PC-9 (cell line): ENCODE measurements at regions not wholly inside any gene's neighbourhood (a gene's known extent, or its start where the extent isn't known, plus 50 kb on each side); places are given as distances from the start of the nearest gene placed in this dataset.
"Not testable (repeated sequence)": the region's sequence is repeated elsewhere in the genome, so short reads cannot be mapped to it uniquely, and the experiment has no call there.

Experiments used
- BruUV-seq: library from RNA; stranded (reverse); fragments of 400-500 nt; replicated peaks from 2 replicates; lab custom pipeline; 2021; lab: Mats Ljungman, UMichigan
- CTCF ChIA-PET: fragments of 300-600 bp; sonication (Branson Sonifier 250); formaldehyde crosslinking; loops from one replicate; lab custom pipeline; 2022; ENCODE audit warnings: antibody characterized with exemption; lab: Charles Lee
- POLR2A ChIA-PET: fragments of 300-600 bp; sonication (Branson Sonifier 250); formaldehyde crosslinking; loops from one replicate; lab custom pipeline; 2022; ENCODE audit warnings: antibody characterized with exemption; ENCODE audit not compliant: unreplicated experiment; lab: Charles Lee
- DNase-seq, 2 experiments: peaks; one replicate each; pipeline versions ENCODE4 v3.0.0 to v3.0.0-alpha.2; 2015 to 2022; ENCODE audit warnings: mixed read lengths in 1 of 2
- H2AFZ ChIP-seq: fragments of 200-600 bp; sonication (generic); 2 replicates; pipeline ENCODE4 v1.8.1; 2017; ENCODE audit warnings: antibody characterized with exemption
- H3F3A ChIP-seq: fragments of 200-600 bp; sonication (generic); 2 replicates; pipeline ENCODE4 v1.8.1; 2017; ENCODE audit warnings: antibody characterized with exemption, mild to moderate bottlenecking, low read depth; ENCODE audit not compliant: insufficient read depth
- H3K27ac ChIP-seq: fragments of 200-600 bp; sonication (generic); 2 replicates; pipeline ENCODE4 v1.6.1; 2016; ENCODE audit warnings: mixed run types
- H3K27me3 ChIP-seq: fragments of 200-600 bp; sonication (generic); 2 replicates; pipeline ENCODE4 v1.6.1; 2016; ENCODE audit warnings: low read depth, mixed run types; ENCODE audit not compliant: insufficient read depth
- H3K36me3 ChIP-seq: fragments of 200-600 bp; sonication (generic); 2 replicates; pipeline ENCODE4 v1.6.1; 2016; ENCODE audit warnings: low read depth, mixed run types
- H3K4me1 ChIP-seq: fragments of 200-600 bp; sonication (generic); replicated peaks from 2 replicates; pipeline ENCODE4 v1.6.1; 2016; ENCODE audit warnings: mixed run types; ENCODE audit not compliant: insufficient read depth
- H3K4me2 ChIP-seq: fragments of 200-600 bp; sonication (generic); 2 replicates; pipeline ENCODE4 v1.6.1; 2017; ENCODE audit warnings: mixed run types
- H3K4me3 ChIP-seq: fragments of 200-600 bp; sonication (generic); 2 replicates; pipeline ENCODE4 v1.6.1; 2016; ENCODE audit warnings: mixed run types
- H3K79me2 ChIP-seq: fragments of 200-600 bp; sonication (generic); 2 replicates; pipeline ENCODE4 v1.6.1; 2017; ENCODE audit warnings: low read depth, mixed run types
- H3K9me2 ChIP-seq: fragments of 200-600 bp; sonication (generic); 2 replicates; pipeline ENCODE4 v1.8.1; 2017; ENCODE audit warnings: mild to moderate bottlenecking; ENCODE audit not compliant: insufficient read depth
- H3K9me3 ChIP-seq: fragments of 200-600 bp; sonication (generic); 2 replicates; pipeline ENCODE4 v1.8.1; 2016; ENCODE audit warnings: low read depth; ENCODE audit not compliant: insufficient read depth
- H4K20me1 ChIP-seq: fragments of 200-600 bp; sonication (generic); 2 replicates; pipeline ENCODE4 v1.8.1; 2017; ENCODE audit not compliant: insufficient read depth
- intact Hi-C: fragments of 100-400 bp; cut with micrococcal nuclease; formaldehyde crosslinking; loops from one replicate; pipeline ENCODE4 v1.10.0; 2022; ENCODE audit not compliant: unreplicated experiment

GRCh38 chr7:75201606-75202079 is 109.3 kb downstream of the GTF2IRD2B start:
- not testable (repeated sequence) for H3K9me3 ChIP-seq

GRCh38 chr7:75205367-75206085 is 113.1 kb downstream of the GTF2IRD2B start:
- POLR2A ChIA-PET, H3K4me3 ChIP-seq, CTCF ChIA-PET, H4K20me1 ChIP-seq, DNase-seq, H3K9me3 ChIP-seq, H3K4me2 ChIP-seq, H3K36me3 ChIP-seq, intact Hi-C loops, H3K9me2 ChIP-seq, BruUV-seq, H3F3A ChIP-seq, H3K27ac ChIP-seq, H3K4me1 ChIP-seq, H2AFZ ChIP-seq, H3K79me2 ChIP-seq, H3K27me3 ChIP-seq: not testable (repeated sequence)

More at GRCh38 chr7:75201606-75202079, 109.3 kb downstream of the GTF2IRD2B start:
- H3K27me3 ChIP-seq, POLR2A ChIA-PET, CTCF ChIA-PET, BruUV-seq, H2AFZ ChIP-seq, intact Hi-C loops, H3K36me3 ChIP-seq, H3K79me2 ChIP-seq, H3K9me2 ChIP-seq, H3K27ac ChIP-seq, H3K4me1 ChIP-seq, DNase-seq, H3F3A ChIP-seq, H4K20me1 ChIP-seq, H3K4me3 ChIP-seq, H3K4me2 ChIP-seq: not testable (repeated sequence)

GRCh38 chr7:75215460-75215859 is 123.1 kb downstream of the GTF2IRD2B start:
- POLR2A ChIA-PET, H3K4me1 ChIP-seq, H3K9me2 ChIP-seq, H3K36me3 ChIP-seq, H4K20me1 ChIP-seq, intact Hi-C loops, H3K27me3 ChIP-seq, CTCF ChIA-PET, BruUV-seq, H2AFZ ChIP-seq, H3K79me2 ChIP-seq, H3K4me3 ChIP-seq, H3K4me2 ChIP-seq, H3K27ac ChIP-seq, H3K9me3 ChIP-seq, H3F3A ChIP-seq, DNase-seq: not testable (repeated sequence)

- H3K4me3 ChIP-seq, H2AFZ ChIP-seq, H4K20me1 ChIP-seq, intact Hi-C loops, H3K9me3 ChIP-seq, CTCF ChIA-PET, H3K27ac ChIP-seq, H3F3A ChIP-seq, POLR2A ChIA-PET, H3K36me3 ChIP-seq, H3K4me2 ChIP-seq, H3K9me2 ChIP-seq, DNase-seq, H3K27me3 ChIP-seq, H3K4me1 ChIP-seq, H3K79me2 ChIP-seq: not testable (repeated sequence)
- BruUV-seq = TSS peak; percentile 41
Observed at GRCh38 chr7:75216963-75217362, 124.6 kb downstream of the GTF2IRD2B start.

- H3K79me2 ChIP-seq, POLR2A ChIA-PET: not testable (repeated sequence)
Observed at GRCh38 chr7:75226102-75226501, 133.7 kb downstream of the GTF2IRD2B start.

GRCh38 chr7:75229558-75229957 is 137.2 kb downstream of the GTF2IRD2B start:
- CTCF ChIA-PET, H3K9me2 ChIP-seq, H3K36me3 ChIP-seq, H3K79me2 ChIP-seq, DNase-seq, POLR2A ChIA-PET, H4K20me1 ChIP-seq, intact Hi-C loops, H3K4me2 ChIP-seq, H3K9me3 ChIP-seq, H3F3A ChIP-seq, H3K4me1 ChIP-seq, BruUV-seq, H3K4me3 ChIP-seq, H3K27ac ChIP-seq, H2AFZ ChIP-seq, H3K27me3 ChIP-seq: not testable (repeated sequence)

More at GRCh38 chr7:75226102-75226501, 133.7 kb downstream of the GTF2IRD2B start:
- H3K9me2 ChIP-seq, intact Hi-C loops, H3K36me3 ChIP-seq, H3K4me3 ChIP-seq, H4K20me1 ChIP-seq, H3K4me1 ChIP-seq, H2AFZ ChIP-seq, H3K27ac ChIP-seq, H3K9me3 ChIP-seq, H3F3A ChIP-seq, BruUV-seq, CTCF ChIA-PET, DNase-seq, H3K4me2 ChIP-seq, H3K27me3 ChIP-seq: not testable (repeated sequence)

GRCh38 chr7:75230558-75230957 is 138.2 kb downstream of the GTF2IRD2B start:
- H3K9me2 ChIP-seq, intact Hi-C loops, POLR2A ChIA-PET, H2AFZ ChIP-seq, H3F3A ChIP-seq, H3K36me3 ChIP-seq, H3K79me2 ChIP-seq, H3K27me3 ChIP-seq, BruUV-seq, H3K27ac ChIP-seq, H3K4me2 ChIP-seq, H3K4me1 ChIP-seq, H4K20me1 ChIP-seq, H3K4me3 ChIP-seq, DNase-seq, H3K9me3 ChIP-seq, CTCF ChIA-PET: not testable (repeated sequence)
